A204.1 (cell line): ENCODE measurements at regions not wholly inside any gene's neighbourhood (a gene's known extent, or its start where the extent isn't known, plus 50 kb on each side); places are given as distances from the start of the nearest gene placed in this dataset.

Source experiments
- FAIRE-seq: peaks from 2 replicates; lab custom pipeline; 2012; peaks lifted over from hg19 to GRCh38; lab: Jason Lieb, UNC

- no peak for FAIRE-seq
These were observed 614.1 kb upstream of the SETBP1 start for GRCh38 chr18:44066541-44066940.

- no peak for FAIRE-seq
These were observed 613.5 kb upstream of the SETBP1 start for GRCh38 chr18:44067186-44067585.

- FAIRE-seq = no peak
These were observed 605.6 kb upstream of the SETBP1 start for GRCh38 chr18:44075038-44075437.

- FAIRE-seq = no peak
These were observed 601.1 kb upstream of the SETBP1 start for GRCh38 chr18:44079606-44080005.

GRCh38 chr18:44080054-44080453 is 600.6 kb upstream of the SETBP1 start:
- FAIRE-seq = no peak

- FAIRE-seq = no peak
These were observed 591.0 kb upstream of the SETBP1 start for GRCh38 chr18:44089732-44090131.

- no peak for FAIRE-seq
These were observed 590.2 kb upstream of the SETBP1 start for GRCh38 chr18:44090453-44090852.

- FAIRE-seq = no peak
These were observed 587.4 kb upstream of the SETBP1 start for GRCh38 chr18:44093253-44093652.

GRCh38 chr18:44096016-44096415 is 584.7 kb upstream of the SETBP1 start:
- no peak for FAIRE-seq

GRCh38 chr18:44098551-44099098 is 582.1 kb upstream of the SETBP1 start:
- FAIRE-seq = no peak

- FAIRE-seq = no peak
These were observed 573.5 kb upstream of the SETBP1 start for GRCh38 chr18:44107187-44107586.

GRCh38 chr18:44111337-44111736 is 569.4 kb upstream of the SETBP1 start:
- no peak for FAIRE-seq

- no peak for FAIRE-seq
These were observed 562.9 kb upstream of the SETBP1 start for GRCh38 chr18:44117821-44118220.

- no peak for FAIRE-seq
These were observed 561.1 kb upstream of the SETBP1 start for GRCh38 chr18:44119607-44120006.

GRCh38 chr18:44123743-44124142 is 556.9 kb upstream of the SETBP1 start:
- no peak for FAIRE-seq

- FAIRE-seq = no peak
These were observed 555.2 kb upstream of the SETBP1 start for GRCh38 chr18:44125446-44125845.

- FAIRE-seq = no peak
These were observed 554.1 kb upstream of the SETBP1 start for GRCh38 chr18:44126598-44126997.

GRCh38 chr18:44128365-44128764 is 552.3 kb upstream of the SETBP1 start:
- no peak for FAIRE-seq

GRCh38 chr18:44130376-44130942 is 550.2 kb upstream of the SETBP1 start:
- FAIRE-seq = no peak

GRCh38 chr18:44133483-44133882 is 547.2 kb upstream of the SETBP1 start:
- no peak for FAIRE-seq

- FAIRE-seq = no peak
These were observed 546.2 kb upstream of the SETBP1 start for GRCh38 chr18:44134447-44134846.

- no peak for FAIRE-seq
These were observed 544.9 kb upstream of the SETBP1 start for GRCh38 chr18:44135741-44136140.

GRCh38 chr18:44136326-44136725 is 544.4 kb upstream of the SETBP1 start:
- no peak for FAIRE-seq

- FAIRE-seq = no peak
These were observed 537.6 kb upstream of the SETBP1 start for GRCh38 chr18:44143072-44143471.

GRCh38 chr18:44149706-44150105 is 531.0 kb upstream of the SETBP1 start:
- no peak for FAIRE-seq
